ENCODE measurements at regions not wholly inside any gene's neighbourhood (a gene's known extent, or its start where the extent isn't known, plus 50 kb on each side); places are given as distances from the start of the nearest gene placed in this dataset.
"Not testable (repeated sequence)": the region's sequence is repeated elsewhere in the genome, so short reads cannot be mapped to it uniquely, and the experiment has no call there.

DNA sequence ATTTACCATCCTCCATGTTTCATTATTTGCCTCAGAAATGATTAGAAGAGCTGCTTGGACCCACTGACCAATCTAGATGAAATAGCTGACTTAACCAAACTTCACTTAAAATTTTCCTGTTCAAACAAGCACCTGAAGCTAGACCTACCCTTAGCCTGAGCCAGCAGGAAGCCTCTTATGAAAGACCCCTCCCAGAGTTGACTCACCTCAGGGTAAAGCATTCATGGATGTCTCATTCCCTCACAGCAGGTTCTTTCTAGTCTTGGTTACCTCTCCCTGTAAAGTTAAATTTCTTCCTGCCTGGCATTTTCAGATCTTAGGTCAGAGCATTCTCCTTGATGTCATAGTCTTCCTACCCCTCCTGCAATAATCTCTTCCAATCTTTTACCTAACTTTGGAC lies 1209.8 kb downstream of the FLRT2 start:
- TF ChIP-seq, protein P1, sequence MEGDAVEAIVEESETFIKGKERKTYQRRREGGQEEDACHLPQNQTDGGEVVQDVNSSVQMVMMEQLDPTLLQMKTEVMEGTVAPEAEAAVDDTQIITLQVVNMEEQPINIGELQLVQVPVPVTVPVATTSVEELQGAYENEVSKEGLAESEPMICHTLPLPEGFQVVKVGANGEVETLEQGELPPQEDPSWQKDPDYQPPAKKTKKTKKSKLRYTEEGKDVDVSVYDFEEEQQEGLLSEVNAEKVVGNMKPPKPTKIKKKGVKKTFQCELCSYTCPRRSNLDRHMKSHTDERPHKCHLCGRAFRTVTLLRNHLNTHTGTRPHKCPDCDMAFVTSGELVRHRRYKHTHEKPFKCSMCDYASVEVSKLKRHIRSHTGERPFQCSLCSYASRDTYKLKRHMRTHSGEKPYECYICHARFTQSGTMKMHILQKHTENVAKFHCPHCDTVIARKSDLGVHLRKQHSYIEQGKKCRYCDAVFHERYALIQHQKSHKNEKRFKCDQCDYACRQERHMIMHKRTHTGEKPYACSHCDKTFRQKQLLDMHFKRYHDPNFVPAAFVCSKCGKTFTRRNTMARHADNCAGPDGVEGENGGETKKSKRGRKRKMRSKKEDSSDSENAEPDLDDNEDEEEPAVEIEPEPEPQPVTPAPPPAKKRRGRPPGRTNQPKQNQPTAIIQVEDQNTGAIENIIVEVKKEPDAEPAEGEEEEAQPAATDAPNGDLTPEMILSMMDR (IDR thresholded peaks at IDR 0.05; ENCODE audit: insufficient read depth, low read depth, low read length, missing control alignments): no peak
- no peak for DNase-seq (ENCODE audit: low read depth)
- no peak overlapping the region for H3K4me3 ChIP-seq (ENCODE audit: low read depth, low read length)

DNA sequence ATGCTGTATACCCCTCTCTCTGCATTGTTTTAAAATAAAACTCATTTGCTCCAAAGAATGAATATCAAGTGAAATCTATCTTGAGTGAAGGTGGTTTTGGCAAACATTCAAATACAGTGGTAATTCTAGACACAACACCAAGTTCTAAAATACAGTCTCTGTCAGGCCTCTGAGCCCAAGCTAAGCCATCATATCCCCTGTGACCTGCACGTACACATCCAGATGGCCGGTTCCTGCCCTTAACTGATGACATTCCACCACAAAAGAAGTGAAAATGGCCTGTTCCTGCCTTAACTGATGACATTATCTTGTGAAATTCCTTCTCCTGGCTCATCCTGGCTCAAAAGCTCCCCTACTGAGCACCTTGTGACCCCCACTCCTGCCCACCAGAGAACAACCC lies 1201.5 kb downstream of the FLRT2 start:
- not testable (repeated sequence) for DNase-seq (ENCODE audit: low read depth)

DNA sequence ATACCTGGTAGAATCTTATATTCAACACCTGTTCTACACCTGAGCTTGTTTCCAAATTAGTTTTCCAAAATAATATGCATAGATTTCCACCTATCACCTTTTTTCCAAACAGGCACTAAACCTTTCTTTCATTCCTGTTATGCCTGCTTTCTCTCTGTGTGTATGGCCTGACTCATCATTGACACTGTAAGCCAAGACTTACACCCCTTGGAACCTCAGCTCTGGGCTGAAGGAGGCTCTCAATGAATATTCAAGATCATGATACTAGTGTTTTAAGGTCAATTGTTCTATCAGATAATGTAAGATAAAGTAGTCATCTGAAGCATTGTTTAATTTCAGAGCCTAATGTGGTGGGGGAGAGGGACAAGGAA lies 1193.3 kb downstream of the FLRT2 start:
- H3K4me3 ChIP-seq (ENCODE audit: low read depth, low read length): no peak overlapping the region
- TF ChIP-seq, protein P1 (IDR thresholded peaks at IDR 0.05; ENCODE audit: insufficient read depth, low read depth, low read length, missing control alignments): no peak
- DNase-seq (ENCODE audit: low read depth): no peak

More for the DNA sequence above, 1201.5 kb downstream of the FLRT2 start:
- not testable (repeated sequence) for H3K4me3 ChIP-seq (ENCODE audit: low read depth, low read length)

DNA sequence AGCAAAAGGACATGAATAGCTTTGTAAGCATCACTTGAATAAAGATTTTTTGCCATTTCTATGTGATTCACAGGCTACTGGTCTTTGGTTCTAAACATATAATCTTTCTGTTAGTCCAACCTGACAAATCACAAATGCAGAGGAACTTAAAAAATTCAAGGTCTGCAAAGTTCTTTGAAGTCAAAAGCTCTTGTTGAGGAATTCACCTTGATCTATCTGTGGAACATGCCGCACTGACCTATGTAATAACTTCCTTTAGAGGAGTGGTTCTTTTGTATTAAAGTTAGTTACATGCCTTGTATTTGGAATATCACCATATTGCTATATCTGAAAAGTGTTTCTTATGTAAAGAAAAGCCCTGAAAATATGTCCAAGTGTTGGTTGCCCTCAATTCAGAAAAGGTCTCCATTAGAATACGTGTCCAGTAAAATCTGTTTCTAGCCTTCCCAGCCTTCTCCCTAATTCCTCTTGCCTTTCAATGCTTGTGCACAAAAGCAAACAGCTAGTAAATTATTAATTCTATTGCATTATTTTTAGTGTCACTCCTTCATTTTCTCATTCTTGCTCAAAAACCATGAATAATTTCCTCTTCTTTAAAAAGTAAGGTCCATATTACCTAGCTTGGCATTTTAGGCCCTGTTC lies 1192.8 kb downstream of the FLRT2 start:
- DNase-seq (ENCODE audit: low read depth): no peak
- TF ChIP-seq, protein P1 (IDR thresholded peaks at IDR 0.05; ENCODE audit: insufficient read depth, low read depth, low read length, missing control alignments): no peak
- H3K4me3 ChIP-seq (ENCODE audit: low read depth, low read length): no peak overlapping the region

DNA sequence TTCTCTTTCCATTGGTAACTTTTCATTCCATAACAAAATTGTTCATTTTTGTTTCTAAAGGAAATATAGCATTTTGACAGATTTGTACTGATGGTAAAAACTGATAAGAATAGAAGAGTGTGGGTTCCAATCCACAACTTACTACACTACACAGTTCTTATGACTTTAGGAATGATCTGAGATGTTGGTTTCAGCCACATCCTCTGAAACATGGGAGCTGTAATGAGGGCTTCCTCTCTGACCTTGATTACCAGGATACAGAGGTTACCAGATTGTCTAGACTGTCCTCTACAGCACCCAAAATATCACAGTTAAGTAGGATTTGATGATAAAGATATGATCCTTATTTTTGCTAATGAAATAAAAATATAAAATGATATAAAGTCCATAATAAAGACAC lies 1184.6 kb downstream of the FLRT2 start:
- no peak for DNase-seq (ENCODE audit: low read depth)
- TF ChIP-seq, protein P1 (IDR thresholded peaks at IDR 0.05; ENCODE audit: insufficient read depth, low read depth, low read length, missing control alignments): no peak
- H3K4me3 ChIP-seq (ENCODE audit: low read depth, low read length): no peak overlapping the region

DNA sequence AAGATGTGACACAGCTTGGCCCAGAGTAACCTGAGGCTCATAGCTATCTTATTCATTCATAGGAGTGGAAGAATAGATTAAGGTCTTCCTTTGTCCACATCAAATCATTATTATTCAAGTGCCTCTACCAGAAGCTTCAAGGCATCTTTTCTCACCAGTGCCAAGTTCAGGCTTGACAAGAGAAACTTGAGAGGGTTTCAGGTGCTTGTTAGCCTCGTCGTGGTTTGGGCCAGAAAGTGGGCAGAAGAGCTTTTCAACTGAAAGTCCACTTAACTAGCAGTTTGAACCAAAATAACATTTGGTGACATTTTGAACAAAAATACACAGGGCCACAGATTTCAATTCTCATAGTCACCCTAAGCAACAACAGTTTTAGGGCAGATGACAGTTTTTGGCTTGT lies 1184.2 kb downstream of the FLRT2 start:
- H3K4me3 ChIP-seq (ENCODE audit: low read depth, low read length): no peak overlapping the region
- no peak for DNase-seq (ENCODE audit: low read depth)
- TF ChIP-seq, protein P1 (IDR thresholded peaks at IDR 0.05; ENCODE audit: insufficient read depth, low read depth, low read length, missing control alignments): no peak

DNA sequence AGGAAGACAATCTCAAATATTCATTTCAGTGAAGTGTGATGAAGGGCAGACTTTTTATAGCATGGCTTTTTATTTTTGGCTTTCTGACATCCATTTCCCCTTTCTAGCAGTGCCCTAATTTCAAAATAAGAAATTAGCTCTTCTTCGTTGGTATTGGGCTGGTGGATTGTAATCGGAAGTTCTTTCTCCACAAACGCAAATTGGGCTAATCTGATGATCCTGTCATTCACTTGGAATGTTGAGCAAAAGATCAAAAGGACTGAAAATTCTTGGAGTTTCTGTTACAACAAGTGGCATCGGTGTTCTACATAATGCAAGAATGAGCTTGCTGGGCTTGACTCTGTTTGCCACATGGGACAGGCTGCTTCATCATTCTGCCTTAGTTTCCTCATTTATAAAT lies 1182.8 kb downstream of the FLRT2 start:
- no peak for DNase-seq (ENCODE audit: low read depth)
- TF ChIP-seq, protein P1 (IDR thresholded peaks at IDR 0.05; ENCODE audit: insufficient read depth, low read depth, low read length, missing control alignments): no peak
- no peak overlapping the region for H3K4me3 ChIP-seq (ENCODE audit: low read depth, low read length)

Measured in GM12865 (cell line).